Endothelial cell of umbilical vein (primary cell): ENCODE measurements at regions not wholly inside any gene's neighbourhood (a gene's known extent, or its start where the extent isn't known, plus 50 kb on each side); places are given as distances from the start of the nearest gene placed in this dataset.

Source experiments
- BruUV-seq: library from RNA; stranded (reverse); fragments of 400-500 nt; replicated peaks from 2 replicates; lab custom pipeline; 2021; lab: Mats Ljungman, UMichigan
- CTCF ChIA-PET: fragments of 300-600, 350-600 bp; sonication (Branson Sonifier 250); formaldehyde crosslinking; loops from one replicate; lab custom pipeline; 2021; ENCODE audit warnings: antibody characterized with exemption, inconsistent platforms; lab: Charles Lee
- POLR2A ChIA-PET: fragments of 300-600, 350-600 bp; sonication (Branson Sonifier 250); formaldehyde crosslinking; loops from one replicate; lab custom pipeline; 2021; ENCODE audit warnings: antibody characterized with exemption, inconsistent platforms; lab: Charles Lee
- DNase-seq: peaks from one replicate; pipeline ENCODE4 v3.0.0-alpha.2; 2011; ENCODE audit warnings: low read depth, low spot score
- FAIRE-seq: peaks from 2 replicates; lab custom pipeline; 2011; peaks lifted over from hg19 to GRCh38; lab: Jason Lieb, UNC
- H2AFZ ChIP-seq: 2 replicates; pipeline ENCODE4 v1.6.0; 2012; ENCODE audit warnings: low read depth, low read length, control low read depth, inconsistent platforms
- H3K27ac ChIP-seq: 2 replicates; pipeline ENCODE4 v1.5.1; 2011; ENCODE audit warnings: low read depth, mild to moderate bottlenecking, control low read depth, low read length, moderate library complexity; ENCODE audit not compliant: insufficient read depth
- H3K27me3 ChIP-seq, 2 experiments: 2 replicates each; pipeline versions ENCODE4 v1.6.0 to v1.6.1; 2011; ENCODE audit warnings: low read length in 2 of 2, mixed read lengths in 1 of 2; ENCODE audit not compliant: control insufficient read depth in 2 of 2, insufficient read depth in 2 of 2
- H3K36me3 ChIP-seq, 2 experiments: 2 replicates in 1 of 2; 3 replicates in 1 of 2; pipeline ENCODE4 v1.5.1; 2011; ENCODE audit warnings: low read length in 2 of 2, mild to moderate bottlenecking in 1 of 2, moderate library complexity in 1 of 2; ENCODE audit not compliant: control insufficient read depth in 2 of 2, insufficient read depth in 2 of 2; ENCODE audit errors: extremely low read depth in 1 of 2
- H3K4me1 ChIP-seq: 3 replicates; pipeline ENCODE4 v1.5.1; 2011; ENCODE audit warnings: mild to moderate bottlenecking, low read length; ENCODE audit not compliant: control insufficient read depth, insufficient read depth; ENCODE audit errors: extremely low read depth
- H3K4me2 ChIP-seq: 2 replicates; pipeline ENCODE4 v1.6.1; 2011; ENCODE audit warnings: low read length, control low read depth, mixed read lengths; ENCODE audit not compliant: insufficient read depth
- H3K4me3 ChIP-seq, 3 experiments: fragments of 200-600 bp in 1 of 3; sonication (generic), shearing (Covaris generic) in 1 of 3; replicated peaks in 1 of 3; 2 replicates each; pipeline ENCODE4 v1.5.1; 2011 to 2016; ENCODE audit warnings: control low read depth in 3 of 3, low read length in 3 of 3, mild to moderate bottlenecking in 2 of 3, inconsistent platforms in 1 of 3, low read depth in 1 of 3, moderate library complexity in 1 of 3; ENCODE audit not compliant: insufficient read depth in 1 of 3
- H3K79me2 ChIP-seq: 2 replicates; pipeline ENCODE4 v1.6.0; 2012; ENCODE audit warnings: low read length, inconsistent platforms; ENCODE audit not compliant: control insufficient read depth, insufficient read depth
- H3K9ac ChIP-seq: replicated peaks from 2 replicates; pipeline ENCODE3; 2011; ENCODE audit warnings: low read length, control low read depth; ENCODE audit not compliant: insufficient read depth; ENCODE audit errors: extremely low read depth
- H3K9me1 ChIP-seq: replicated peaks from 3 replicates; pipeline ENCODE4 v1.6.0; 2011; ENCODE audit warnings: mild to moderate bottlenecking, low read length; ENCODE audit not compliant: control insufficient read depth, insufficient read depth; ENCODE audit errors: extremely low read depth
- H3K9me3 ChIP-seq: replicated peaks from 2 replicates; pipeline ENCODE4 v1.5.1; 2012; ENCODE audit warnings: low read length, inconsistent platforms; ENCODE audit not compliant: control insufficient read depth, insufficient read depth
- H4K20me1 ChIP-seq: replicated peaks from 2 replicates; pipeline ENCODE3; 2011; ENCODE audit warnings: mild to moderate bottlenecking, low read length; ENCODE audit not compliant: control insufficient read depth, insufficient read depth; ENCODE audit errors: extremely low read depth
- EZH2 ChIP-seq: IDR thresholded peaks from 2 replicates; pipeline ENCODE4 v1.6.1; 2012; ENCODE audit warnings: borderline replicate concordance, low read depth, mild to moderate bottlenecking, moderate library complexity, low read length, inconsistent platforms; ENCODE audit not compliant: severe bottlenecking
- FOS ChIP-seq: IDR thresholded peaks from 2 replicates; pipeline ENCODE4 v1.6.1; 2011; ENCODE audit warnings: mild to moderate bottlenecking, low read length, moderate library complexity, borderline replicate concordance; ENCODE audit not compliant: insufficient read depth
- GATA2 ChIP-seq: IDR thresholded peaks from 2 replicates; pipeline ENCODE4 v1.7.0; 2011; ENCODE audit warnings: low read depth, mild to moderate bottlenecking, moderate library complexity, mixed read lengths, low read length; ENCODE audit not compliant: insufficient read length, insufficient read depth
- JUN ChIP-seq: IDR thresholded peaks from 2 replicates; pipeline ENCODE4 v1.6.1; 2011; ENCODE audit warnings: borderline replicate concordance, low read depth; ENCODE audit not compliant: insufficient read length, insufficient read depth
- MAX ChIP-seq: IDR thresholded peaks from 2 replicates; pipeline ENCODE4 v1.6.1; 2011; ENCODE audit not compliant: insufficient read depth, insufficient read length
- MYC ChIP-seq: IDR thresholded peaks from one replicate; pipeline ENCODE4 v1.6.1; 2011; ENCODE audit warnings: mild to moderate bottlenecking, low read depth, low read length
- POLR2A ChIP-seq: IDR thresholded peaks from 2 replicates; pipeline ENCODE4 v1.6.1; 2012; ENCODE audit warnings: low read depth, mild to moderate bottlenecking, control low read depth, low read length
- POLR2AphosphoS5 ChIP-seq: IDR thresholded peaks from 2 replicates; pipeline ENCODE4 v1.6.1; 2012; ENCODE audit warnings: low read depth, mild to moderate bottlenecking, control low read depth, low read length, moderate library complexity; ENCODE audit not compliant: insufficient read depth
- dilution Hi-C: fragments of 300-500 bp; cut with MboI; formaldehyde crosslinking; loops from one replicate; pipeline ENCODE4 v1.15.0; 2019; ENCODE audit warnings: low sequenced_read_pairs; ENCODE audit not compliant: extremely low pct_ligation_motif_present
- intact Hi-C: fragments of 100-400 bp; cut with micrococcal nuclease; formaldehyde crosslinking; loops from one replicate; pipeline ENCODE4 v1.10.0; 2022
- TF ChIP-seq, protein P1 (sequence below), 2 donors: IDR thresholded peaks; 1 replicate in 1 of 2; 2 replicates in 1 of 2; pipeline ENCODE4 v1.5.1; 2011; ENCODE audit warnings: low read length in 2 of 2, mild to moderate bottlenecking in 2 of 2, moderate library complexity in 2 of 2, control low read depth in 1 of 2, inconsistent platforms in 1 of 2, low read depth in 1 of 2; ENCODE audit not compliant: insufficient read depth in 1 of 2; ENCODE audit errors: extremely low read depth in 1 of 2

- FAIRE-seq (no peak), DNase-seq (no peak)
- peaks cover 2% of the 10 kb centered on the region for H3K9me3 ChIP-seq
- H3K9me1 ChIP-seq = no peaks in the 10 kb centered on the region
- H3K79me2 ChIP-seq = no peaks in the 10 kb centered on the region
- H3K4me2 ChIP-seq = no peak overlapping the region
- CTCF ChIA-PET = no interaction called here
- dilution Hi-C loops (no loop called here), intact Hi-C loops (no loop called here)
- no peaks in the 10 kb centered on the region for H3K4me1 ChIP-seq
- no peak overlapping the region for H3K9ac ChIP-seq
- H3K36me3 ChIP-seq = no peaks in the 10 kb centered on the region
- POLR2A ChIA-PET = no interaction called here
- TF ChIP-seq MYC = no peak
- TF ChIP-seq POLR2A = no peak
- no peak for TF ChIP-seq JUN
- TF ChIP-seq, protein P1, sequence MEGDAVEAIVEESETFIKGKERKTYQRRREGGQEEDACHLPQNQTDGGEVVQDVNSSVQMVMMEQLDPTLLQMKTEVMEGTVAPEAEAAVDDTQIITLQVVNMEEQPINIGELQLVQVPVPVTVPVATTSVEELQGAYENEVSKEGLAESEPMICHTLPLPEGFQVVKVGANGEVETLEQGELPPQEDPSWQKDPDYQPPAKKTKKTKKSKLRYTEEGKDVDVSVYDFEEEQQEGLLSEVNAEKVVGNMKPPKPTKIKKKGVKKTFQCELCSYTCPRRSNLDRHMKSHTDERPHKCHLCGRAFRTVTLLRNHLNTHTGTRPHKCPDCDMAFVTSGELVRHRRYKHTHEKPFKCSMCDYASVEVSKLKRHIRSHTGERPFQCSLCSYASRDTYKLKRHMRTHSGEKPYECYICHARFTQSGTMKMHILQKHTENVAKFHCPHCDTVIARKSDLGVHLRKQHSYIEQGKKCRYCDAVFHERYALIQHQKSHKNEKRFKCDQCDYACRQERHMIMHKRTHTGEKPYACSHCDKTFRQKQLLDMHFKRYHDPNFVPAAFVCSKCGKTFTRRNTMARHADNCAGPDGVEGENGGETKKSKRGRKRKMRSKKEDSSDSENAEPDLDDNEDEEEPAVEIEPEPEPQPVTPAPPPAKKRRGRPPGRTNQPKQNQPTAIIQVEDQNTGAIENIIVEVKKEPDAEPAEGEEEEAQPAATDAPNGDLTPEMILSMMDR (IDR thresholded peaks at IDR 0.05; ENCODE audit: extremely low read depth in 1 of 2, insufficient read depth in 1 of 2, low read depth in 1 of 2, low read length in 2 of 2) = no peak
- no peak for TF ChIP-seq POLR2AphosphoS5
- TF ChIP-seq EZH2 = no peak
- TF ChIP-seq GATA2 = no peak
- TF ChIP-seq MAX = no peak
- no peak for TF ChIP-seq FOS
- no peaks in the 10 kb centered on the region for H4K20me1 ChIP-seq
- BruUV-seq = no TSS peak
- no peaks in the 10 kb centered on the region for H3K27me3 ChIP-seq
- H3K27ac ChIP-seq = no peak overlapping the region
- H3K4me3 ChIP-seq = no peak overlapping the region
- H2AFZ ChIP-seq = no peak overlapping the region
These were observed 376.1 kb downstream of the BRINP1 start for GRCh38 chr9:118992813-118993794.
